HEK293 (cell line): ENCODE measurements at regions not wholly inside any gene's neighbourhood (a gene's known extent, or its start where the extent isn't known, plus 50 kb on each side); places are given as distances from the start of the nearest gene placed in this dataset.

ENCODE experiments used
- CTCF ChIA-PET: fragments of 350-600 bp; formaldehyde crosslinking; extraction: SDS; loops from one replicate; lab custom pipeline; 2021; ENCODE audit warnings: antibody characterized with exemption; lab: Yijun Ruan, JAX
- POLR2A ChIA-PET: fragments of 300-600 bp; formaldehyde crosslinking; extraction: SDS; loops from one replicate; lab custom pipeline; 2020; ENCODE audit warnings: antibody characterized with exemption, inconsistent platforms; lab: Yijun Ruan, JAX
- H3K27ac ChIP-seq: fragments of 200-500 bp; sonication (Bioruptor generic); 2 replicates; pipeline ENCODE4 v1.5.1; 2014; ENCODE audit warnings: low read depth, low read length, control low read depth, inconsistent platforms; ENCODE audit errors: extremely low read depth
- H3K36me3 ChIP-seq, 2 experiments: fragments of 200-500 bp in 1 of 2; sonication (Bioruptor generic) in 1 of 2; 1 replicate in 1 of 2; 2 replicates in 1 of 2; pipeline ENCODE4 v1.5.1; 2014 to 2017; ENCODE audit warnings: inconsistent platforms in 2 of 2, low read length in 2 of 2; ENCODE audit not compliant: control insufficient read depth in 2 of 2, insufficient read depth in 1 of 2
- H3K4me1 ChIP-seq: fragments of 200-500 bp; sonication (Bioruptor generic); 2 replicates; pipeline ENCODE4 v1.5.1; 2014; ENCODE audit warnings: mild to moderate bottlenecking, low read length, inconsistent platforms; ENCODE audit not compliant: control insufficient read depth, insufficient read depth
- H3K4me3 ChIP-seq: 2 replicates; pipeline ENCODE4 v1.5.1; 2011; ENCODE audit warnings: low read depth, mild to moderate bottlenecking, control low read depth, low read length, moderate library complexity
- H3K9me3 ChIP-seq: fragments of 200-500 bp; sonication (Bioruptor generic); 2 replicates; pipeline ENCODE4 v1.5.1; 2014; ENCODE audit warnings: low read depth, low read length, inconsistent platforms; ENCODE audit not compliant: control insufficient read depth, insufficient read depth
- BCL11B ChIP-seq: fragments of 450-650 bp; formaldehyde crosslinking; IDR thresholded peaks from 2 replicates; pipeline ENCODE4 v1.5.1; 2016; ENCODE audit warnings: low read depth, missing biosample characterization, missing genetic modification characterization
- BCL6B ChIP-seq: fragments of 450-650 bp; formaldehyde crosslinking; IDR thresholded peaks from 2 replicates; pipeline ENCODE4 v1.5.1; 2017; ENCODE audit warnings: missing biosample characterization, missing genetic modification characterization
- HIC1 ChIP-seq: fragments of 450-650 bp; formaldehyde crosslinking; IDR thresholded peaks from 2 replicates; pipeline ENCODE4 v1.5.1; 2016; ENCODE audit warnings: missing biosample characterization, missing genetic modification characterization
- KLF10 ChIP-seq: fragments of 450-650 bp; IDR thresholded peaks from 2 replicates; pipeline ENCODE4 v1.5.1; 2018; ENCODE audit warnings: missing biosample characterization, mild to moderate bottlenecking, missing genetic modification characterization
- KLF8 ChIP-seq: fragments of 450-650 bp; formaldehyde crosslinking; IDR thresholded peaks from 2 replicates; pipeline ENCODE4 v1.5.1; 2016; ENCODE audit warnings: missing biosample characterization, missing genetic modification characterization
- MEIS1 ChIP-seq: sonication (generic); formaldehyde crosslinking; IDR thresholded peaks from 2 replicates; pipeline ENCODE4 v1.8.1; 2022; ENCODE audit warnings: missing genetic modification reagents, mild to moderate bottlenecking, borderline replicate concordance
- SP2 ChIP-seq: fragments of 450-650 bp; formaldehyde crosslinking; IDR thresholded peaks from 2 replicates; pipeline ENCODE4 v1.5.1; 2016; ENCODE audit warnings: missing biosample characterization, missing genetic modification characterization
- TRIM28 ChIP-seq: IDR thresholded peaks from 2 replicates; pipeline ENCODE4 v1.6.1; 2011; ENCODE audit warnings: low read length, control low read depth, borderline replicate concordance
- ZEB2 ChIP-seq: fragments of 450-650 bp; formaldehyde crosslinking; IDR thresholded peaks from 2 replicates; pipeline ENCODE4 v1.5.1; 2016; ENCODE audit warnings: missing biosample characterization, missing genetic modification characterization
- ZFHX2 ChIP-seq: fragments of 450-650 bp; formaldehyde crosslinking; conservative IDR thresholded peaks from 2 replicates; pipeline ENCODE4 v1.5.1; 2016; ENCODE audit warnings: missing biosample characterization, missing genetic modification characterization
- ZFP69B ChIP-seq: fragments of 450-650 bp; formaldehyde crosslinking; IDR thresholded peaks from 2 replicates; pipeline ENCODE4 v1.5.1; 2016; ENCODE audit warnings: missing biosample characterization, missing genetic modification characterization
- ZIC2 ChIP-seq: fragments of 450-650 bp; formaldehyde crosslinking; IDR thresholded peaks from 2 replicates; pipeline ENCODE4 v1.5.1; 2016; ENCODE audit warnings: missing biosample characterization, missing genetic modification characterization
- ZNF146 ChIP-seq: fragments of 450-650 bp; formaldehyde crosslinking; IDR thresholded peaks from 2 replicates; pipeline ENCODE4 v1.5.1; 2016; ENCODE audit warnings: missing biosample characterization, missing genetic modification characterization
- ZNF16 ChIP-seq: fragments of 450-650 bp; formaldehyde crosslinking; IDR thresholded peaks from 2 replicates; pipeline ENCODE4 v1.5.1; 2016; ENCODE audit warnings: low read depth, missing biosample characterization, missing genetic modification characterization
- ZNF174 ChIP-seq: fragments of 450-650 bp; formaldehyde crosslinking; IDR thresholded peaks from 2 replicates; pipeline ENCODE4 v1.5.0; 2017; ENCODE audit warnings: missing biosample characterization, mild to moderate bottlenecking, missing genetic modification characterization
- ZNF175 ChIP-seq: fragments of 450-650 bp; formaldehyde crosslinking; IDR thresholded peaks from 2 replicates; pipeline ENCODE4 v1.5.1; 2016; ENCODE audit warnings: missing biosample characterization, missing genetic modification characterization
- ZNF302 ChIP-seq: fragments of 450-650 bp; formaldehyde crosslinking; IDR thresholded peaks from 2 replicates; pipeline ENCODE4 v1.5.1; 2016; ENCODE audit warnings: missing biosample characterization, missing genetic modification characterization, low read depth
- ZNF311 ChIP-seq: fragments of 450-650 bp; formaldehyde crosslinking; IDR thresholded peaks from 2 replicates; pipeline ENCODE4 v1.5.1; 2017; ENCODE audit warnings: missing biosample characterization, missing genetic modification characterization, borderline replicate concordance
- ZNF391 ChIP-seq: fragments of 450-650 bp; formaldehyde crosslinking; IDR thresholded peaks from 2 replicates; pipeline ENCODE4 v1.5.1; 2016; ENCODE audit warnings: low read depth, missing biosample characterization, missing genetic modification characterization, borderline replicate concordance
- ZNF48 ChIP-seq: fragments of 450-650 bp; formaldehyde crosslinking; IDR thresholded peaks from 2 replicates; pipeline ENCODE4 v1.5.1; 2016; ENCODE audit warnings: missing biosample characterization, missing genetic modification characterization
- ZNF488 ChIP-seq: fragments of 450-650 bp; formaldehyde crosslinking; IDR thresholded peaks from 2 replicates; pipeline ENCODE4 v1.5.1; 2016; ENCODE audit warnings: missing biosample characterization, missing genetic modification characterization
- ZNF514 ChIP-seq: fragments of 450-650 bp; formaldehyde crosslinking; IDR thresholded peaks from 2 replicates; pipeline ENCODE4 v1.5.1; 2016; ENCODE audit warnings: missing biosample characterization, missing genetic modification characterization
- ZNF548 ChIP-seq: fragments of 450-650 bp; formaldehyde crosslinking; IDR thresholded peaks from 2 replicates; pipeline ENCODE4 v1.5.1; 2016; ENCODE audit warnings: missing biosample characterization, missing genetic modification characterization
- ZNF549 ChIP-seq: fragments of 450-650 bp; IDR thresholded peaks from 2 replicates; pipeline ENCODE4 v1.5.1; 2018; ENCODE audit warnings: missing biosample characterization, missing genetic modification characterization, mild to moderate bottlenecking, inconsistent platforms, moderate library complexity
- ZNF555 ChIP-seq: fragments of 450-650 bp; formaldehyde crosslinking; conservative IDR thresholded peaks from 2 replicates; pipeline ENCODE4 v1.5.1; 2017; ENCODE audit warnings: missing biosample characterization, mild to moderate bottlenecking, missing genetic modification characterization, inconsistent platforms
- ZNF600 ChIP-seq: fragments of 450-650 bp; formaldehyde crosslinking; IDR thresholded peaks from 2 replicates; pipeline ENCODE4 v1.5.1; 2016; ENCODE audit warnings: missing biosample characterization, missing genetic modification characterization
- ZNF747 ChIP-seq: fragments of 450-650 bp; formaldehyde crosslinking; IDR thresholded peaks from 2 replicates; pipeline ENCODE4 v1.5.1; 2016; ENCODE audit warnings: missing biosample characterization, missing genetic modification characterization
- ZNF776 ChIP-seq: fragments of 450-650 bp; formaldehyde crosslinking; IDR thresholded peaks from 2 replicates; pipeline ENCODE4 v1.5.0; 2017; ENCODE audit warnings: missing biosample characterization, missing genetic modification characterization, borderline replicate concordance
- ZNF785 ChIP-seq: fragments of 450-650 bp; formaldehyde crosslinking; IDR thresholded peaks from 2 replicates; pipeline ENCODE4 v1.5.1; 2016; ENCODE audit warnings: missing biosample characterization, missing genetic modification characterization
- ZNF837 ChIP-seq: fragments of 450-650 bp; formaldehyde crosslinking; IDR thresholded peaks from 2 replicates; pipeline ENCODE4 v1.5.1; 2016; ENCODE audit warnings: missing biosample characterization, missing genetic modification characterization
- ZNF843 ChIP-seq: fragments of 450-650 bp; formaldehyde crosslinking; IDR thresholded peaks from 2 replicates; pipeline ENCODE4 v1.5.1; 2016; ENCODE audit warnings: missing biosample characterization, missing genetic modification characterization

- Histone ChIP-seq H3K36me3 (no peaks in the 10 kb centered on the region), H3K27ac (no peak overlapping the region), H3K4me3 (no peak overlapping the region)
- no peak for TF ChIP-seq ZFP69B
- no peak for TF ChIP-seq HIC1 (tag by site-specific recombination)
- no peak for TF ChIP-seq ZIC2 (tag by site-specific recombination)
- no peak for TF ChIP-seq ZNF146
- TF ChIP-seq ZNF785 (tag by site-specific recombination), result no peak
- TF ChIP-seq ZNF776, result no peak
- no peak for TF ChIP-seq ZNF48 (tag by site-specific recombination)
- no peak for TF ChIP-seq ZNF175 (tag by site-specific recombination)
- no peak for TF ChIP-seq ZNF747 (tag by site-specific recombination)
- no peak for TF ChIP-seq BCL11B
- TF ChIP-seq ZNF600, result no peak
- TF ChIP-seq ZNF302, result no peak
- no peak for TF ChIP-seq ZNF16 (tag by site-specific recombination)
- no peak for TF ChIP-seq BCL6B (tag by site-specific recombination)
- TF ChIP-seq SP2 (tag by site-specific recombination), result no peak
- TF ChIP-seq, all 188 proteins: peak for 0
- Histone ChIP-seq H3K4me1 (no peaks in the 10 kb centered on the region), H3K9me3 (no peaks in the 10 kb centered on the region)
- ChIA-PET CTCF (interaction anchor here (0.6 kb wide), 1 partner anchor 15 kb away, joined by 4 read pairs; no protein-coding TSS in a partner anchor), POLR2A (no interaction called here)
These were observed 100.0 kb downstream of the AQP4 start for GRCh38 chr18:26765498-26765897.

GRCh38 chr18:26764586-26764985 lies 100.9 kb downstream of the AQP4 start:
- POLR2A ChIA-PET, result no interaction called here
- Histone ChIP-seq H3K4me3 (no peak overlapping the region), H3K4me1 (no peaks in the 10 kb centered on the region), H3K27ac (no peak overlapping the region), H3K36me3 (no peaks in the 10 kb centered on the region), H3K9me3 (no peaks in the 10 kb centered on the region)
- TF ChIP-seq KLF10 (tag by site-specific recombination), result no peak
- TF ChIP-seq ZNF391 (tag by site-specific recombination), result no peak
- no peak for TF ChIP-seq KLF8 (tag by site-specific recombination)
- TF ChIP-seq ZNF549 (tag by site-specific recombination), result no peak
- TF ChIP-seq MEIS1, result no peak
- no peak for TF ChIP-seq ZNF514 (tag by site-specific recombination)
- TF ChIP-seq ZNF488 (tag by site-specific recombination), result no peak
- no peak for TF ChIP-seq ZNF555 (tag by site-specific recombination)
- TF ChIP-seq ZNF837, result no peak
- no peak for TF ChIP-seq TRIM28
- TF ChIP-seq ZNF311 (tag by site-specific recombination), result no peak
- no peak for TF ChIP-seq ZFHX2 (tag by site-specific recombination)
- TF ChIP-seq ZNF174 (tag by site-specific recombination), result no peak
- TF ChIP-seq ZNF548 (tag by site-specific recombination), result no peak
- no peak for TF ChIP-seq ZEB2 (tag by site-specific recombination)
- TF ChIP-seq ZNF843 (tag by site-specific recombination), result no peak
- CTCF ChIA-PET, result interaction anchor here (0.6 kb wide), 1 partner anchor 14 kb away, joined by 4 read pairs; no protein-coding TSS in a partner anchor
